Thyroid gland (tissue), 4 donors: ENCODE measurements at regions not wholly inside any gene's neighbourhood (a gene's known extent, or its start where the extent isn't known, plus 50 kb on each side); places are given as distances from the start of the nearest gene placed in this dataset.

Experiments
- DNase-seq, 2 donors: peaks; one replicate each; pipeline ENCODE4 v3.0.0-alpha.2; 2019
- H3K27ac ChIP-seq, 3 donors: fragments of 200-600 bp; sonication (generic); 1 replicate in 2 of 3; 2 replicates in 1 of 3; pipeline ENCODE4 v1.5.1; 2016 to 2019; ENCODE audit warnings: mild to moderate bottlenecking in 1 of 3, moderate library complexity in 1 of 3
- H3K27me3 ChIP-seq: fragments of 200-600 bp; sonication (generic); one replicate; pipeline ENCODE4 v1.5.1; 2019
- H3K36me3 ChIP-seq, 2 donors: fragments of 200-600 bp; sonication (generic); one replicate each; pipeline ENCODE4 v1.5.1; 2016 to 2019
- H3K4me1 ChIP-seq, 2 donors: fragments of 200-600 bp; sonication (generic); one replicate each; pipeline ENCODE4 v1.5.1; 2017 to 2019
- H3K4me3 ChIP-seq, 3 donors: fragments of 200-600 bp; sonication (generic); replicated peaks in 1 of 3; 1 replicate in 2 of 3; 2 replicates in 1 of 3; pipeline ENCODE4 v1.5.1; 2016; ENCODE audit warnings: mild to moderate bottlenecking in 1 of 3
- H3K9me3 ChIP-seq: fragments of 200-600 bp; sonication (generic); one replicate; pipeline ENCODE4 v1.5.1; 2017
- POLR2A ChIP-seq, 2 donors: fragments of 450-650 bp; IDR thresholded peaks; one replicate each; pipeline ENCODE4 v1.6.1; 2017; ENCODE audit warnings: antibody characterized with exemption in 2 of 2, mild to moderate bottlenecking in 2 of 2, moderate library complexity in 1 of 2
- WGBS, 2 donors: methylation state at CpG; one replicate each; pipeline ENCODE4 v1.1.5; 2017; 5-methylcytosine and 5-hydroxymethylcytosine counted together
- intact Hi-C: fragments of 100-400 bp; cut with DNase I; formaldehyde crosslinking; loops from one replicate; pipeline ENCODE4 v1.15.1; 2023
- TF ChIP-seq, protein P1 (sequence below), 6 experiments: fragments of 200-600 bp in 3 of 6; fragments of 450-650 bp in 3 of 6; sonication (generic) in 3 of 6; IDR thresholded peaks; one replicate each; pipeline ENCODE4 v1.5.1; 2016 to 2019; ENCODE audit warnings: antibody characterized with exemption in 6 of 6, mild to moderate bottlenecking in 2 of 6, inconsistent platforms in 1 of 6, moderate library complexity in 1 of 6

DNA sequence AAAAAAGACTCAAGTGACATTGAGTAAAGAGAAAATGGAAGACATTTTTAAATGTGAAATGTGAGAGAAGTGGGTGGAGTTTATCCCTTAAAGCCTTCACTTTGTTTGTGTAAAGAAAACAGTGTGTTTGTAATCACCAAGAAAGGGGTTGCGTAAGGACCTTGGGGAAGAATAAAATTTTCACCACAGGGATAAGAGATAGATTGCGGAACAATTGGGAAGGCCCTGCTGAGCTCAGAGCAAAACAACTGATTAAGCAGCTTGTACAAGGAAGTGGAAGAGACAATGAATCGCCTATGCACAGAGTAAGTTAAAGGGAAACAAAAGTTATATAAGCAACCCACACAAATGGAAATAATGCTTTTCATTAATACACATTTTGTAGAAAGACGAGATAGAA, 327.7 kb downstream of the RAD51AP2 start:
- no peak overlapping the region for H3K4me3 ChIP-seq
- H3K27me3 ChIP-seq = no peaks in the 10 kb centered on the region
- no peaks in the 10 kb centered on the region for H3K9me3 ChIP-seq
- no peak overlapping the region for H3K27ac ChIP-seq
- intact Hi-C loops = no loop called here
- TF ChIP-seq, protein P1, sequence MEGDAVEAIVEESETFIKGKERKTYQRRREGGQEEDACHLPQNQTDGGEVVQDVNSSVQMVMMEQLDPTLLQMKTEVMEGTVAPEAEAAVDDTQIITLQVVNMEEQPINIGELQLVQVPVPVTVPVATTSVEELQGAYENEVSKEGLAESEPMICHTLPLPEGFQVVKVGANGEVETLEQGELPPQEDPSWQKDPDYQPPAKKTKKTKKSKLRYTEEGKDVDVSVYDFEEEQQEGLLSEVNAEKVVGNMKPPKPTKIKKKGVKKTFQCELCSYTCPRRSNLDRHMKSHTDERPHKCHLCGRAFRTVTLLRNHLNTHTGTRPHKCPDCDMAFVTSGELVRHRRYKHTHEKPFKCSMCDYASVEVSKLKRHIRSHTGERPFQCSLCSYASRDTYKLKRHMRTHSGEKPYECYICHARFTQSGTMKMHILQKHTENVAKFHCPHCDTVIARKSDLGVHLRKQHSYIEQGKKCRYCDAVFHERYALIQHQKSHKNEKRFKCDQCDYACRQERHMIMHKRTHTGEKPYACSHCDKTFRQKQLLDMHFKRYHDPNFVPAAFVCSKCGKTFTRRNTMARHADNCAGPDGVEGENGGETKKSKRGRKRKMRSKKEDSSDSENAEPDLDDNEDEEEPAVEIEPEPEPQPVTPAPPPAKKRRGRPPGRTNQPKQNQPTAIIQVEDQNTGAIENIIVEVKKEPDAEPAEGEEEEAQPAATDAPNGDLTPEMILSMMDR (IDR thresholded peaks at IDR 0.05) = no peak
- TF ChIP-seq POLR2A (IDR thresholded peaks at IDR 0.05) = no peak
- DNase-seq = no peak
- 87 to 90% methylated on average over 4 of the region's 4 CpGs for WGBS, 2 donors
- no peaks in the 10 kb centered on the region for H3K36me3 ChIP-seq
- no peaks in the 10 kb centered on the region for H3K4me1 ChIP-seq

DNA sequence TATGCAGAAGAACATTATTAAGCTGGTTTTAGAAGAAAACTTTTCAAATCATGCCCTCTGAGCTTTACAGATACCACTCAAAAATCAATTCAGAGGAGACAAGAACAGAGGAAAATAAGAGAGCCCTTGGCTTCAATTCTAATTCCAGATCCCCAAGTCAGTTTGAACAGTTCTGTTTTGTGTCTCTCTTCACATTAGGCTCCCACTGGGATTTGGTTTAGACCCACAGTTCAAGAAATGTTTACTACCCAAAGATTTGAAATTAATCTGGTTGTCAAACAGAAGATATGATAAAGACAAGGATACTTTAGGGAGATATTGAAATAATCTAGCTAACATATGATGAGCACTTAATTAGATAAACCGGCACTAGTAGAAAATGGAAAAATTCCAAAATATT, 329.5 kb downstream of the RAD51AP2 start:
- intact Hi-C loops = no loop called here
- 75 to 86% methylated on average over 1 of the region's 1 CpG for WGBS, 2 donors
- TF ChIP-seq, protein P1 (IDR thresholded peaks at IDR 0.05) = no peak
- TF ChIP-seq POLR2A (IDR thresholded peaks at IDR 0.05) = no peak

DNA sequence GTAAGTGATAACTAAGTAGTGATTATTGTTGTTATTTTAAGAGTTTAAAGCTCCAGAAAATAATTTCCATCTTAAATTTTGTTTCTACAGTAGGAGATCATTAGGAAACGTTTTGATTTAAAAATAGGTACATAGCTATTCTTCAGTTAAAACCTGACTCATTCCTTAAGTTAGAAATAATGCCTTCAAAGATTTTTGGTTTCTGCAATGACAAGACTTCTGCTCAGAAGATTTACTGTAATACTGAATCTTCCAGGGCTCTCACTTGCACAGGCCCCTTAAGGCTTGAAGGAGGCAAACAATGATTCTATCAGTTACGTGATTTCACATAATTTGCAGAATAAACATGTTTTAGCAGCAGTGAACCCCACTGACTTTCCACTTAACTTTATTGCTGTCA, 333.7 kb downstream of the RAD51AP2 start:
- Histone ChIP-seq H3K27ac (no peak overlapping the region), H3K4me3 (no peak overlapping the region), H3K9me3 (no peaks in the 10 kb centered on the region), H3K4me1 (no peaks in the 10 kb centered on the region), H3K36me3 (no peaks in the 10 kb centered on the region), H3K27me3 (no peaks in the 10 kb centered on the region)
- no peak for DNase-seq
- WGBS, 2 donors = 85% methylated on average over 2 of the region's 2 CpGs
- intact Hi-C loops = no loop called here
- TF ChIP-seq POLR2A (IDR thresholded peaks at IDR 0.05) = no peak
- TF ChIP-seq, protein P1 (IDR thresholded peaks at IDR 0.05) = no peak

More for the DNA sequence above, 329.5 kb downstream of the RAD51AP2 start:
- Histone ChIP-seq H3K4me1 (no peaks in the 10 kb centered on the region), H3K4me3 (no peak overlapping the region), H3K36me3 (no peaks in the 10 kb centered on the region), H3K27me3 (no peaks in the 10 kb centered on the region), H3K9me3 (no peaks in the 10 kb centered on the region), H3K27ac (no peak overlapping the region)
- no peak for DNase-seq

DNA sequence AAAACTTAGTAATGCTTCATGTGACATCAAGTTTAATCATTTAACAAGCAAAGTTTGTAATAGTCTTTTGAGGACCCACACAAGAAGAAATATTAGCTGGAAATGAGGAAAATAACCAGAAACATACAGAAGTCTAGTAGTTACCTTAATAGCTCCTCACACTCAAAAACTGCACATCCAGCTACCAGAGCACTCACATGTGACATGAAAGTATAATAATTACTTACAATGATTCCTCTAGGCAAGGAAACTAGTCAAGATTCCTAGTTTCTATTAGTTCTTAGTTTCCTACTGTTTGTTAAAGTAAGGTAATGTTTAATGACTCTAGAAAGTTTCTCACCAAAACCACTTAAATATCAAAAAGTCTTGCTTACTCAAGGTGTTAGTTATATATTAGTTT, 335.8 kb downstream of the RAD51AP2 start:
- Histone ChIP-seq H3K36me3 (no peaks in the 10 kb centered on the region), H3K27me3 (no peaks in the 10 kb centered on the region), H3K27ac (no peak overlapping the region), H3K4me3 (no peak overlapping the region), H3K4me1 (no peaks in the 10 kb centered on the region), H3K9me3 (no peaks in the 10 kb centered on the region)
- intact Hi-C loops = no loop called here
- no peak for DNase-seq
- TF ChIP-seq POLR2A (IDR thresholded peaks at IDR 0.05) = no peak
- TF ChIP-seq, protein P1 (IDR thresholded peaks at IDR 0.05) = no peak

DNA sequence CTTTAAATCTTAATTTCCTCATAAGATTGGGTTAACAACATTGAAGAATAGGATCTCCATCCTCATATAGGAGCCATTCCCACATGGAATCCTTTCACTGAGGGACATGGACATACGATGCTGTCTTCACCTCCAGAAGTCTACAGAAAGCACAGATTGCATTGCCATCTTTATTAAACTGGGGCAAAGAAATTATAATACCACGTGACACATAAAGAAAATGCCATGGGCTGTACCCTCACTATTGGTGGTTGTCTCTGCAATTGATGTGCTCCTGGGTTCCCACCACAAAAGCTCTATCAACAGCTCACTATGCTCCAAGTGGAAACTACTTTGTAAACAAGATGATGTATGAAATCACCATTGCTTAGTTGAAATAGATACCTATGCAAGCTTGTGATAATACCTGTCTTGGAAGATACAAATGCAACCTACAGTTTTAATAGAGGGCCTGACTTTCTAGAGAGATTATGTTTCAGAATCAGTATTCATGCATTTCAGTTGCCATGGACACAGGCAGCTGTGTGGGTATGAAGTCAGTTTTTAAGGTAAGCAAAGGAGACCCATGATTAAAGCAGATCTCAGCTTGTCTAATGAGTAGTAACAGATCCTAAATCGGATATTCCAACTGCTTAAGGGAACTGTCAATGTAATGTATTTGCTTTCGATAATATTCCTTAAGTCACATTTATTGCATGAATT, 337.0 kb downstream of the RAD51AP2 start:
- no peaks in the 10 kb centered on the region for H3K27me3 ChIP-seq
- intact Hi-C loops = no loop called here
- TF ChIP-seq, protein P1 (IDR thresholded peaks at IDR 0.05) = no peak
- no peak for TF ChIP-seq POLR2A (IDR thresholded peaks at IDR 0.05)
- H3K36me3 ChIP-seq = no peaks in the 10 kb centered on the region
- H3K27ac ChIP-seq = no peak overlapping the region
- 90 to 93% methylated on average over 4 of the region's 4 CpGs for WGBS, 2 donors
- no peak overlapping the region for H3K4me3 ChIP-seq
- DNase-seq = no peak
- H3K4me1 ChIP-seq = no peaks in the 10 kb centered on the region
- no peaks in the 10 kb centered on the region for H3K9me3 ChIP-seq
